Right renal pelvis (tissue), 4 donors: ENCODE measurements at regions not wholly inside any gene's neighbourhood (a gene's known extent, or its start where the extent isn't known, plus 50 kb on each side); places are given as distances from the start of the nearest gene placed in this dataset.

Experiments
- DNase-seq, 4 donors: peaks; one replicate each; pipeline ENCODE4 v3.0.0-alpha.2; 2013; ENCODE audit warnings: low read depth in 4 of 4, low spot score in 3 of 4, missing footprints in 1 of 4

DNA sequence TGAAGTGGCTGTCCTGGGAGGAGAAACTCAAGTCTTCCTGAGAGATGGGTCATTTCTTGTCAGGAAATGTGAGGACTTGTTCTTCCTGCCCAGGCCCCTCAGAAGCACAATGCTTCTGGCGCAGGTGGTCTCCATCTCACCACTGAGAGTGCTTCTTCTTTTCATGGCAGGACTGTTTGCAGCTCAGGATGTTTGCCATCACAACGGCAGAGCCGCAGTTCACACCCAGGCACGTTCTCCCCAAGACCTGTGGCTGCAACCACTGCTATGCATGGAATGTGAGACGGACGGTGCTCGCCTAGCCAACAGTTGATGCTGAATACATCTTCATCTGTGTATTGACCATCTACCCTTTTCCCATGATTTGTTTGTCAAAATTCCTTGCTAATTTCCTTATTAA is 216.3 kb downstream of the GADD45G start:
- no peak for DNase-seq

DNA sequence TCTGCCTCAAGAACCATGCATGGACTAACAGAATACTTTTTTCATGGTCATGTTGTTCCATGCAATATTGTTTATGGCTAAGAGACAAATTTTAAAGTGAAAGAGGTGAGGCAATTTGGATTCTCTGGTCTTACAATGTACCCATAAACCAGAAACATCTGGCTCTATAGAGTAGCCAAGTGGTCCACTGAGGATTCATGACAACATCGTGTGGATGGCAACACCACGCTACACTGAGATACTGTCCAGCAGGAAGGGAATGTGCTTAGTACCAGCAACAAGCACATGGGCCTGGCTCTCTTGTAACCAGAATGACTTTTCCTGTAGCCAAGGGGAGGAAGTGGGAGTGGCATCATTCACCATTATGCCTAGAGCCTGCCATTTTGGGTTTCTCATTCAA is 218.2 kb downstream of the GADD45G start:
- DNase-seq = no peak

DNA sequence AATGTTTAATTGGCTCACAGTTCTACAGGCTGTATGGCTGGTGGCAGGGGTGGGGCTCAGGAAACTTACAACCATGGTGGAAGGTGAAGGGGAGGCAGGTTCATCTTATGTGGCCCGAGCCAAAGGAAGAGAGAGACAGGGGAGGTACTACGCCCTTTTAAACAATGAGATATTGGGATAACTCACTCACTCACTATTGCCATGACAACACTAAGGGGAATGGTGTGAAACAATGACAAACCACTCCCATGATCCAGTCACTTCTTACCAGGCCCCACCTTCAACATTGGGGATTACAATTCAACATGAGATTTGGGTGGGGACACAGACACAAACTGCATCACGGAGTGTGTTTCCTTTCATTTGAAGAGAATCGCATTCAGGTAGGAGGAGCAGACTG is 220.9 kb downstream of the GADD45G start:
- DNase-seq = no peak

DNA sequence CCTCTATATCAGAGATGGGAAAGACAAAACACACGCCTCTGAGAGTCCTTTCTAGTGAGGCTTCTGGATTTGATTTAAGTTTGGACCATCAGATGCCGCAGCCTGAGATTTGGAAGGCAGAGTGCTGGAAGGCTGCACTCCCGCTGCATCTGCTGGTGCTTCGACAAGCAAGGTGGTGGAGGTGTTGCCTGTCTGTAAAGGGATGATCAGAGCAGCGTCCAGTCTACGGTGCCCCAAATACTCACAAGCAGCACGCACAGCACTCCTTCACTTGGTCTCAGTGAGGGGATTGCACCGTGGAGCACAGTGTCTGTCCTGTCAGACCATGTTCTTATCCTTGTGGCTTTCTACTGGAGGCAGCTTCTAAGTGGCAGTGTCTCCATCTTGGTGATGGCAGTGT is 221.4 kb downstream of the GADD45G start:
- no peak for DNase-seq

DNA sequence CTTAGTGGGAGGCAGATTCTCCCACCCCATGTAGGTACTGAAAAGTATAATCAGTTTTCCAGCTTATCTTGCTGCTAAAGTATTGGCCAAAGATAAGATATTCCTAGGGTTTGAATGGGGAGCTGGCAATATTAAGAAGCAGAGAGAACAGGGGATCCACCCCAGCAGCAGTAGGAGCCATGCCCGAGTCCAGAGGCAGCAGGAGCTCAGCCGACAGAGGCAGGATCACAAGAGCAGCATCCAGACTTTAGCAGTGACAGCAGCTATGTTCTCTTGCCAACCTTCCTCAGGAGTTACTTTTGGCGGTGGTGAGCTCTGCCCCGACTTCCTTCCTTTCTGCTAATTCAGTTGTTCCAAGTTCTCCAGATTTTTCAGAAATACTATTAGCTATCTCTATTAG is 224.5 kb downstream of the GADD45G start:
- no peak for DNase-seq

DNA sequence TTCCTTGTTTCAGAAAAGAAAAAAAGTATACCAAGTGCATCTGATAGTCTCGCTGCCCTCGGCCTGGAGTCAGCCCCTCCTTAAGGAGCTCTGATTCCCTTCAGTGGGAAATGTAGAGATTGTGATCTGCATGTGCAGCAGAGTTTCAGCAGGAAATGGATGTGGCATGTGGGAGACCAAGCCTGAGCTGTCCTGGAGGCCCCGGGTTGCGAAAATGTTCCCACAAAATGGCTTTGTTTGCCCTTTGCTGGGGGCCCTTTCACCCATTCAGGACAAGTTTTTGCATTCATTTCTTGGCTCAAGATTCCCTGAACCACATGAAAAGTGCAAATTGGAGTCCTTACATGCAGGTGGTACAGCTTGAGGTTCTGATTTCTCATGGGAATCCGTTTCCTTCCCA is 230.9 kb downstream of the GADD45G start:
- DNase-seq = no peak

DNA sequence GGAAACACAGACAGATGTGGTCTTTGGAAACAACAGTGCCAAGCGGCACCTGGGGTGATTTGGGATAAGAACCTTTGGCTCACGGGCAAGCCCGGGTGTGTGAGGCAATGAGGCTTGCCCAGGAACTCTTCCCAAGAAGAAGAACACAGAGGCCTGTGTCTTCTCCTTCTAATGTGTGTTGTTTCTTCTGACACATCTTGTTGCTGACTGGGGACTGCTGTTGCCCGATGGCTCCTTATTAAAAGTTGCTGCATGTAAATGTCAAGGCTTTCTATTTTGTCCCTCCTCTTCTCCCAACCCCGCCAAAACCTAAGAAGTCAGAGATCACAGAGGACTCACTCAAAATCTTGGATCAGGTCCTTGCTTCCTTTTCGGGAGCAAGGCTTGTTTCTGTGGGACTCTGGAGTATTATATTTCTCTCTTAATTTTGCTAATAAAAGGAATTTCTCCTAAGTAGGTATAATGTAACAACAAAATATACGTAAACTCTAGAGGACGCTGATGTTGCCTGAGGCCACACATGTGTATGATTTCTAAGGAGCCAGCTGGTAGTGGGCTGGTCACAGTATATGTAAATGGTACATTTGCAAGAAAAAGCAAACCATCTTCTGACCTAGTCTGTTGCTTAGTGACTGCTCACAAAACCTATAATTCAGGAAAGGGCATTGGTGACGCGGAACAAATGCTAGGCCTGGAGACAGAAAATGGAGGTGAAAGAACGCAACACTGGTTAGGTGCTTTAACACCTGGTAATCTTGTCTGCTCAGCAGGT is 232.5 kb downstream of the GADD45G start:
- DNase-seq = no peak

DNA sequence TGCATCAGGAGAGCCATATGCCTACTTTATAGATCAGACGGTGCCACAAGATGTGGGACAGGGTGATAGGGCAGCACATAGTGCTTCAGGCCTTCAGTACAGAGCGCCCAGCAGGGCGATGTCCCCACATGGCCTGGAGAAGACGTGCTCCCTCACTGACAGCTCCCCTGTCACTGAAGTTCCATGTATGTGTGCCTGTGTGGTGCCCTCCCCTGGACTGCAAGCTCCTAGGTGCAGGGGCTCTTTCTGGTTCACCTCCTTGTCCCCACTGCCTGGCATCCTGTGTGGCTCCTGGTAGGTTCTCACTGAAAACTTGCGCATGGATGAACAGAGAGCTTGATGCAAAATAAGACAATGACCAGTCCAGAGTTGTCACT is 233.1 kb downstream of the GADD45G start:
- DNase-seq = no peak

DNA sequence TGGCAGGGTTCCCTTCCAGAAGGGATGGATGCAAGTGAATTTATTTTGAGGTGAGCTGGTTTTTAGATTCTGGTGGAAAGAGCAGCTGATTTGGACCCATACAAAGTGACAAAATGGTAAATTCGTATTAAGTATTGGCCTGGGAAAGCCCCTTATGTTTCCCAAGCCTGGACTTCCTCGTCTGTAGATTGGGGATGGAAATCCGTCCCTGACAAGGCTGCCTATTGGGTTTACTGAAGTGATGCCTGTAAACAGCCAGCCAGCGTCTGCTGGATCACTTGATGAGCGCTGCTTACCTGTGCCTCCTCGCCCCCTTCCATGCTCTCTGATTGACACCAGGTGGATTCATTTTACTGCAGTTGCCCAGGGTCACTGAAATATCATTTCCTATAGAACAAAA is 233.8 kb downstream of the GADD45G start:
- no peak for DNase-seq

DNA sequence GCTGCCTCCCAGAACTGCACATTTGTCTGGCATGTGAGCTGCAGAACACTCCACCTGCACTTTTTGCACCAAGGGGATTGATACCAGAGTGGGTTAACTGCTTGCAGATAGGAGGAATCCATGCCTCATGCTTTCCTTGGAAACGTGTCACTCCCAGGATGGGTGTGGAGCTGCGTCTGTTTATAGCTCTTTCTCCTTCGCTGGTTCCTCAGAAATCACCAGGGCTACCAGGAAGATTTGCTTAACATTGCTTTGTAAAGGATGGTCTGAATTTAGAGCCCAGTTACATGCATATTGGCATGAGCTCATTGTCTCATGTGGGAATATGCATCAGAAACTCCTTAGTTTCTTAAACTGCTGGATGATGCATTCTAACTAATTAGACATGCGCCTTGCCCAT is 234.6 kb downstream of the GADD45G start:
- no peak for DNase-seq

DNA sequence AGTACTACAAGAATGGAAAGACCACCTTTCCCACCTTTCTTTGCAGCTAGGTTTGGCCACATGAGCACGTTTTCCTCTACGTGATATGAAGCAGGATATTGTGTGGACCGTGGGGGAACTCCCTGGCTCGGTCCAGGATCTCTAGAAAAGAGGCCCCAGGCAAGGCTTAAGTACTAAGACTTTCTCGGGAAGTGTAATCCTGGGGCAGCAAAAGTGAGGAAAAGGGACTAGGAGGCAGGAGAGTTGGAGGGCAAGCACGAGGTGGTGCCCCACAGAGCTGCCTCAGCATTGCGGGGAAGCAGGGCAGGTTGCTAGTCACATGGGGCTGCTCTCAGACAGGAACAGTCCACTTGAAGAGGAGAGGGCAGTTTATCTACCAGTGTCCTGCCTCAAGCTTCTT is 235.1 kb downstream of the GADD45G start:
- DNase-seq = no peak

DNA sequence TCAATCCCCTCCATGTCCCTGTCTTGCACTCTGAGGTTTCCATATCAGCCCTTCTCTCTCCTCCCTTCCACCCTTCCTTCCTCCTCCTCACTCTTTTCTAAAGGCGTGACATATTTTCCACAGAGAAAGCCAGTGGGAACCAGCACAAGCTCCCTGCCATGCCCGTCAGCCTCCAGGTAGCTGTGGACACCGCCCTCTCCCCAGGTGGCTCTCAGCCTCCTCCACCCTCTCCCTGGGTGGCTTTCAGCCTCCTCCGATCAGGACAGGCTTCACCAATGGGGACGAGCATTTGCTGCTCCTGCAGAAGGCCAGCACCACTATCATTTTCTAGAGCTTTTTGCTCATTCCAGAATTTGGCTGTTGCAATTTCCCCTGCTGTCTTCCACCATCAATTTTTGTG is 236.6 kb downstream of the GADD45G start:
- no peak for DNase-seq

DNA sequence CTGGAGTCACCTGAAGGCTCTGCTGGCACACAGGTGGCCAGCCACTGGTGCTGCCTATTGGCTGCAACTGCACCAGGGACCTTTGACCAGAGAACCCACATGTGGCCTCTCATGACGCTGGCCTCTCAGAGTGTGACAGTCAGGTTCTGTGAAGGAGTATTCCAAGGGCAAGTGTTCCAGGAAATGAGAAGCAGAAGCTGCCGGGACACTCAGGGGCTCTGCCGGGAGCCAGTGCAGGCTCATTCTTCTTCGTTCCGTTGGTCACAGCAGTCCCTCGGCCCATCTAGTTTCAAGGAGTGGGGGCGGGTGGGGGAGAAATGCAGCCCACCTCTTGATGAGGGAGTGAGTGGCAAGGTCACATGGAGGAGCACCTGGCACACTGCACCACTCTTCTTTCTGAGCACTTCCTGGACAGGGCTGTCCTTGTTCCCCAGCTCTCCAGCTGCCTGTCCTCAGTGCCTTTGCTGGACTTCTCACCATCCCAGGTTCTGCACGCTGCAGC is 237.5 kb downstream of the GADD45G start:
- DNase-seq = no peak

DNA sequence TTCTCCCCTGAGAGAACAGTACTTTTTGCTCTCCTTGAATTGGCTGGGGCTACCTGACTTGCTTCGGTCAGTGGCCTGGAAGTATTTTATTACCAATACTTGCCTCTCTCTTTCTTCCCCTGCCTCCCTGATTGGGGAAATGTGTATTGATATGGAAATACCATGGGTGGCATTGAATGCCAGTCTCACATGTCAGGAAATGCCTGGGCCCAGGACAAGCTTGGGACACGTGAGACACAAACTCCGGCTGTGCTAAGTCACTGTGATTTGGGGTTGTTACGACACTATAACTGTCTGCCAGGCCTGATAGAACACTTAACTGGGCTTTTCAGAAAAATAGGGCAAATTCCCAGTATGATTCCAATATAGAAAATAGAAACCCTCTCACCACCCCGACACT is 238.3 kb downstream of the GADD45G start:
- no peak for DNase-seq

DNA sequence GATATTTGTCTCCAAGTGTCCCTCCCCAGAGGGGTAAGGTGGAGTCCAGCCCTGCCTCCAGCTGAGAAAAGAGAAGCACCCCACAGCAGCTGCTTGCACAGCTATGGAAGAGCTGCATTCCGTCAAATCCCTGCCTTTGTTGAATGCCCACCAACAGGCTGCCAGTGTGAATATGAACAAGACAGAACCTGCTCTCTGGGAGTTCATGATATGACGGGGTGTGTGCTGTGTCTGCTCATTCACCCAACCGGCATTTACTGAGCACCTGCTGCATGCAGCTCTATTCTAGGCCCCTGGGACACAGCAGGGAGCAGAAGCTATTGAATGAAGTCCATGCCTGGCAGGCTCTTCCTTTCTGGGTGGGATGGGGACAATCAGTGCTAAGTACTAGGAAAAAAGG is 238.8 kb downstream of the GADD45G start:
- DNase-seq = no peak

DNA sequence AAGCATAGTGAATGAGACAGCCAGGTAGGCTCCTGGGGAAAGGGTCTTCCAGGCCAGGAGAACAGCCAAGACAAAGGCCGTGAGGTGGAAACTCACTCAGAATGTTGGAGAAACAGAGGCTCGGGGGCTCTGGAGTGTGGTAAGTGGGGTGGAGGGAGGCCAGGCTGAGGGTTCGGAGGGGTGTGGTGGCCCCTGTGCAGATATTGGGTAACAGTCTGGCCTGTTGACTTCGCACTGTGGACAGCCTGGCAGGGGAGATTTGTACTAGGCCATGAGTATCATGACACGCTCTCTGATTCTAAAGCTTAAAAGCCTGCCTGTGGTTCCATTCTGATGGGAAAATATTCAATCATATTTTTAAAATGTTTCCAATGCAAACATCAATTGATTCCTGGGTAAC is 239.3 kb downstream of the GADD45G start:
- DNase-seq = no peak

DNA sequence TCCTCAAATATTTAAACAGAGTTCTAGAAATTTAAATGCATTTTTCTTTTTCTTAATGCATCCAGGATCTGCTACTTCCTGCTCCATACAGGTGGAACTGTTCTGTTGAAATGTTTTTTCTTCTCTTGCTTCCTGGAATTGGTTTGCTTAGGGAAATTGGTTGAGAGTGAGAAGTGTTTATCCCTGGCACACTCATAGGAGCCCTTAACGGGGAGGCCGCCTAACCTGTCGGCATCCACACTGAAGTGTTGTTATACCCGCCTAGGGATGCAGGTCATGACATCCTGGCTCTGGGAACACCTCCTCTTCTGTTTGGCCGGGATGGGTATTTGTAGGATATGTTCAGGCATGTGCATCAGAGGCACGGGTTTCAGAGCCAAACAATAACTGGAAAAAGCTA is 239.7 kb downstream of the GADD45G start:
- no peak for DNase-seq

DNA sequence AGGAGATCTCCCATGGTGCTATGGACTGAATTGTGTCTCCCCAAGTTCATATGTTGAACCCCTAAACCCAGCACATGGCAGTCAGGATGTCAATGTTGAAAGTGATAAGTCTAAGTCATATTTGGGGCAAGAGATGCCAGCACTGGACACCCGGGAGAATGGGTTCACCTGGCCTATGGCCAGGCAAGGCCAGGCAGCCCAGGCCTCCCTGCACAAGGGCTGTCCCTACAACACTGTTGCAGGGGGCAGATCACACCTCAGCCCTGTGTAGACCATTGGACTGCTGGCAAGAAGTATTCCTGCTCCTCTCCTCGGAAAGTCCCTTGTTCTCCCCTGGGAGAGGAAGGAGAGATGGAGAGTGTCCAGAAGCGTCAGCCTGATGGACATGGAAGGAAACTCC is 240.5 kb downstream of the GADD45G start:
- DNase-seq = no peak

DNA sequence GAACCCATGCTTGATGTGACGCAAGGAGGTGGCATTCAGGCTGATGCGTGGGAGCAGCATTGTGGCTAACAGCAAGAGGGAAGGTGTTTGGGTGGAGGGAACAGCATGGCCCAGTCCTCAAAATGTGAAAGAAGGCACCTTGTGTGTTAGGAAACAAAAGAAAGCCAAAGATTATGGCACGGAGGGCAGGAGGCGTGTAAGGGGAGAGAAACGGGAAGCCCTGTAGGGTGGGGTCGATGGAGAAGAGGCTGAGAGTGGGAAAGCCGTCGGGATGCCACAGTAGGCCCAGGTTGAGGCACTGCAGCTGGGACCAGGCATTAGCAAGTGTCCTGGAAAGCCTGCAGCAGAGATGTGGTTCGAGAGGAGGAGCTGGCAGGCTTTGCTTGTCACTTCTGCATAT is 241.1 kb downstream of the GADD45G start:
- no peak for DNase-seq

DNA sequence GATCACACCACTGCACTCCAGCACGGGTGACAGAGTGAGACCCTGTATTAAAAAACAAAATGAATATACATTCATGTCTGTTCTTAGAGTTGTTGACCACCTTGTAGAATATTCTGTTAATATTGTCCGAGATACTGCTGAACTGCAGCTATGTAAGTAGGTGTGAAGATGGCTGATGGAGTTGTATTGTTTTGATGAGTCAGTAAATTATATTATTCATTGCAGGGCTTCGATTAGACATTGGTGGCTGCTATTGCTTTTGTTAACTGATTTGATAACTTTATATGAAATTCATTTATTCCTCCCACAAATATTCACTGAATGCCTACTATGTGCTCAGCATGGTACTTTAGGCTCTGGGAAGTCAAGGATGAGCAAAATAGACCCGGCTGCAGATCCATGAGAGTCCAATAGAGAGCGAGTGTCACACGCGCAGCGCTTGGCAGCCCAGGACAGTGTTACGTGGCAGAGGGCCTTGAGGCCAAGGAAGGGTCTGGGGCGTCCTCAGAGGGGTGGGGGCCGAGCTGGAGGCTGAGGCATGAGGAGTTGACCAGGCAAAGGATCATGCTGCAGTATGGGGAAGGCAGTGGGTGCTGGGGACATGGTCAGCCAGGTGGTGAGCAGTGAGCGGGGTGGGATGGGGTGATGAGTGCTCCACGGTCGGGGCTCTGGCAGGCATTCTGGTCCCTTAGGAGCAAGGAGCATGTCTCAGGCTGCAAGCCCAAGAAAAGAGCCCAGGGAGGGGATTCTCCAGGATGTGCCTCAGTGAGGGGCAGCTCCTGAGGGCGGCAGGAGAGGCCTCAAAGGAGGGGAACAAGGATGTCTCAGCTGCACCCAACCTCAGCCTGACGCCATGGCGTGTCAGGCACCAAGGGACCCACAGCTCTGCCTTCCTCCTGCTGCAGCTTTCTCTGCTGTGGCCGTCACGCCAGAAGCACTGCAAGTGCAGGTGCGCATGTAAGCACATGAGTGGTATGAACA is 243.5 kb downstream of the GADD45G start:
- DNase-seq = no peak

DNA sequence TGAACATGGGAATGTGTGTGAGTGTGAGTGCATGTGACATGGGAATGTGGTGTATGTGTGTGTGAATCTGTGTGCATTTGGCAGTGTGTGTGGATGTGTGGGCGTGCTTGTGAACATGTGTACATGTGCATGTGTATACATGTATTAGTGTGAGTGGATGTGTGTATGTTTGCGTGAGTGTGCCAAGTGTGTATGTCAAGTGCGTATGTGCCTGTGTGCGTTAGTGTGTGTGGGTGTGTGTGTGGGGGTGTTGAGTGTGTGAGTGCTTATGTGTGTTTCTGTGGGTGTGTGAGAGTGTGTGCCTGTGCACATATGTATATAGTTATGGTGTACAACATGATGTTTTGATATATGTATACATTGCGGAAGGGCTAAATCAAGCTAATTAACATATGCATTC is 244.3 kb downstream of the GADD45G start:
- DNase-seq = no peak

DNA sequence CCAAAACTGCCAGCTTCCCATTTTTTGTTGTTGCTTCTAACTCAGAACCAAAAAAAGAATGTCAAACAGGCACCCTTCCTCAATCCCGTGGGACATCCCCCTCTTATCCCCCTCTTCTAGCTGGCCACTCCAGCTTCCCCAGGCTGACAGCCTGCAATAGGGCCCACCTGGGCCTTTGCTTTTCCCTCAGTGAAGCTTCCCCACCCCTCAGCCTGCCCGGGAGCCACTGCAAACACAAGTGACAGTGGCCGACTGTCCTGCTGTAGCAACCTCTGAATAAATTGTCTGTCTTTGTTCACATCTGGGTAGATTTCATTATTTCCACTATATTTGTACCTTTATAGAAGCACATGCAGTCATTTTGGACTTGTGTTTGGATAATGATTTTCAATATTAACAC is 245.3 kb downstream of the GADD45G start:
- no peak for DNase-seq
